ENCODE measurements at regions not wholly inside any gene's neighbourhood (a gene's known extent, or its start where the extent isn't known, plus 50 kb on each side); places are given as distances from the start of the nearest gene placed in this dataset.

DNA sequence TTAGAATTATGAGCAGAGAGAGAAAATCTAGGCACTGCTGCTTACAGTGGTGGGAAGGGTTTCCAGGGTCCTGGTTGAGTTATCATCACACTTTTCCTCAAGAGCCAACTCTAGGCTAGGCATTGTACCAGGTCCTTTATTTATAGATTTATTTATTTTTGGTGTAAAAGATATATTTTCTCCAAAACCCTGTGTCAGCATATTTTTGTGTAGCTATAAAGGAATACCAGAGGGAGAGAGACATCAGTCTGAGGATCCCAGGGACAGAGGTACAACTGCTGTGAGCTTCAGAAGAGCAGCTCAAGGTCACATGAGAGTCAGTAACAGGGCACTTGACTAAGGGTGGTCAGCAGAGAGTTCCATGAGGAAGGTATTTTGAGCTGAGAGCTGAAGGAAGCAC, 159.7 kb downstream of the SLC35B3 start:
- no peak for DNase-seq

DNA sequence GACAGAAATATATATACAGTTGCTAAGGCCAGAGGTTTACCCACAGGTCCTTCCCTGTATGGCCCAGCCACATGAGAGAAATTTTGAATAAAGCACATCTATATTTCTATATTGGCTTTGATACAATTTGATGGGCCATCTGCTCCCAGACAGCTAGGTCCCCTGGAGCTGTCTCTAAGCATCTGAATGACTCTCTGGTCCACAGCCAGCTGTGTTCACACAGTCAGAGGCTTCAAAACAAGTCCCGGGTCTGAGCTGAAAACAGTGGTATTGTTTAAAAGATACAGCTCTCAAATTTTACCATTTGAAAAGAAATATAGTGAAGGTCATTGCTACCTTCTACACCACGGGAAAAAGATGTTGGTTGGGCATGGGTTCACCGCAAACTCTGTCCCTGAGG, 161.1 kb downstream of the SLC35B3 start:
- DNase-seq = no peak

GRCh38 chr6:8269872-8270454, 165.4 kb downstream of the SLC35B3 start:
- DNase-seq = no peak

- DNase-seq = no peak
Observed at GRCh38 chr6:8269094-8269493, 166.3 kb downstream of the SLC35B3 start.

DNA sequence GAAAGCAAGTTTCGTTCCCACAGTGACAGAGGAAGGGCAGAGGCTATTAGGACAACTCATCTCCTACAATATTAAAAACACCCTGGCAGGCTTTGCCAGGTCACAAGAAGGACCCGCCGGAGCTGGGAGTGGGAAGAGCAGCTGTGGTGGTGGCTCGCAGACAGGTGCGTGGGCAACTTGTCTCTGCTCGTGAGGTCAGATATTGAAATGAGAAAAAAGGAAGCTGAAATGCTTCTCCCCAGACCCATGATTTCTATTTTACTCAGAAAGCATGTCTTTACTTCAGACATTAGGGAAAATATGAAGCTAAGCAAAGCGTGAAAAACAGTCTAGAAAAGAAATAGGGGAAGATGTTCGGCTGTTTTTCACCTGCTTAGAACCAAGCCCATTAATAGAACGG, 166.3 kb upstream of the EEF1E1 start:
- no peak for DNase-seq

DNA sequence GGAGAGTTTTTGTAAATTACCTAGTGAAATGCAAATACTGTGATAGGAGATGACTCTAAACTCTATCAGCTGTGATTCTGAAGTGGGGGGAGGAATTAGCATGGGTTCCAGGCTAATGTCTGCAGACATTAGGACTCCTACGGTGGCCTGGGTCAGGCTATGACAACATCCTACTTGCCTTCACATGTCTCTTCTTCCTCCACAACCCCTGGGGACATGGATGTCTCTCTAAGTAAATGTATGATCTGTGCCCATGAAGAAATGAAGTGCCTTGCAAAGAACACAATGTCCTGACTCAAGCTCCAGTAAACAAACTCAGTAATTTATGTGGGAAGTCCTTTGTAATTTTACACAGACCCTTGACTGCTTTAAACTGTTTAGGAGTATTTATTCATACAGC, 165.8 kb upstream of the EEF1E1 start:
- no peak for DNase-seq

DNA sequence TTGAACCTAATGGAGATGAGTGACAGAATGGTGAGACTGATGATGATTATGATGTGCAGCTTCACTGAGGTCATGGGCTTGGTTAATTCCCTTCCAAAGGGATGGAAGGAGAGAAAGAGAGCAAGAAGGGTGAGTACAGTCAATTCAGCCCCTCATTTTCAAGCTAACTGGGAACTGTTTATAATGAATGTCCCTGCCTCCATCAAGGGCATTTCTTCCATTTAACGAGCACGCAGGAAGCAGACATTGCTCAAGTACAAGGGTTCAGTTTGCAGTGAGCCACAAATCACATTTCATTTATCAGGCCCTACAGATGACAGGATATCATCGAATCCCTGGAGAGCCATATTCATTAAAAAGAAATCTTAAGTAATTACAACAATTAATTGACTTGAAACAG, 158.3 kb upstream of the EEF1E1 start:
- no peak for DNase-seq

- no peak for DNase-seq
Observed at GRCh38 chr6:8246403-8246802, 144.1 kb upstream of the EEF1E1 start.

DNA sequence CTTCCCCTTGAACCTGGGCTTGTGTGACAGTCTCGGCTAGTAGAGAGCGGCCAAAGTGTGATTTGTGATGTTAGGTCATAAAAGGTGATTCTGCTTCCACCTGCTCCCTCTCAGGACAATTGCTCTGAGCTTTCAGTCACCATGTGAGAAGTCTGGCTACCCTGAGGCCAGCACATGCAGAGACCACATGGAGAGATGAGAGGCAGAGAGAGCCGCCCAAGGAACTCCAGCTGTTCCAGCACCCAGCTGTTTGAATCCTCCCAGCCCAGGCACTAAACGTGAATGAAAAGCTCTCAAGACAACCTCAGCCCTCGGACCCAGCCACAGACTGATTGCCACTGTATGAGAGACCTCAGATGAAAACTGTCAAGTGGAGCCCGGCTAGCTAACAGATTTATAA, 143.4 kb upstream of the EEF1E1 start:
- no peak for DNase-seq

- DNase-seq = no peak
Observed at GRCh38 chr6:8243475-8243874, 141.1 kb upstream of the EEF1E1 start.

DNA sequence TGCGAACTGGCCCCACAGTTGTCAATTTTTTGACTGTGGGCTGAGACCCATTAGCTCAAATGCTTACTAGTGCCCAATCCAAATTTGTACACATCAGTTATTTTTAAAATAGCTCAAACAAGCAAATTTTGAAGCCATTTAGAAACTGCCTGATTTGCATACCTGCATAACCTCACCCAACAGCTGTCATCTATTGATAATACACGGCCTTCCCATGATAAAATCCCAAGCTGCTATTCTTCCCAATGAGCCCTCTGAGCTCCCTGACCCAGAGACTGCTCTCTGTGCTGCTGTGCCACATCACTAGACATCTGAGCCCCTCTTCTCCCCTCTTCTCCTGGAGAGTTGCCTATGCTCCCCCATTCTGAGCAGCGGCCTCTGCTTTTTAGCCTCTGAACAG, 140.5 kb upstream of the EEF1E1 start:
- DNase-seq = no peak

- no peak for DNase-seq
Observed at GRCh38 chr6:8240301-8240700, 138.0 kb upstream of the EEF1E1 start.

DNA sequence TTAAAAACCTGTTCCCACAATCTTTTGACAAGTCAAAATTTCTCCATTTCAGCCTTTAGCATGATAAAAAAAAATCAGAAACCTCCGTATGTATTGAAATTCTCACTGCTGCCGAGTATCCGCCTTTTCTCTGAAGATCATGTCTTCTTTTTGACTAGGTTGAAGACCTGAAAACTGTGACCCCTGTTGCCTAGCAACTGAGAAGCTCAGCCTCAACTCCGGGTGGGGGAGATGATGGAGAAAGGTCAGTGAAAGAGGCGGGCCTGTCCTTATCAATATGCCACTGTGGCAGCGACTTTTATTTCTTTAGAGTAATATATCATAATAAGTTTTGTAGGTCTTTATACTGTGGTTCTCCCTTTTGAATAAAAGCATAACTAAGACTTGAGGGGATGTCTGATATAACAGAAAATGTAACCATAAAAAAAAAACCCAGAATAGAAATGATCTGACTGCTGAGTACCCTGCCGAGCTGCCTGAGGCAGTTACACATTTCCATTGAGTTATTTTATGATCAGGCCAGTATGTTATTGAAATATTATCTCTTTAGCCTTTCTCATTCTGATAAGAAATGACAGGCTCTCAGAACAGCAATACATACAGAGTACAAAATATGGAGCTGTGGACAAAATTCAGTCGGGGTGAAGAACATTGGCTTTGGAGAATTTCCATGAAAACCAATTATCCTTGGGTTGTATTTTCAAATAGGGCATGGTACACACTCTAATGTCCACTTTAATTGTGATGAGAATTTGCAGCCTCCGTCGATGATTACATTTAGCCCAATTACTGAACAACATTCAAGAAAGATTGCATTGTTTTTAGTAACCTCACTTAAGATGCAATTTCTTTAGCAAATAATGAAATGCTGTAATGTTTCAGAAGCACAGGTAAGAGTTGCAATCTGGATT, 136.7 kb upstream of the EEF1E1 start:
- no peak for DNase-seq

- no peak for DNase-seq
Observed at GRCh38 chr6:8237668-8238067, 135.3 kb upstream of the EEF1E1 start.

DNA sequence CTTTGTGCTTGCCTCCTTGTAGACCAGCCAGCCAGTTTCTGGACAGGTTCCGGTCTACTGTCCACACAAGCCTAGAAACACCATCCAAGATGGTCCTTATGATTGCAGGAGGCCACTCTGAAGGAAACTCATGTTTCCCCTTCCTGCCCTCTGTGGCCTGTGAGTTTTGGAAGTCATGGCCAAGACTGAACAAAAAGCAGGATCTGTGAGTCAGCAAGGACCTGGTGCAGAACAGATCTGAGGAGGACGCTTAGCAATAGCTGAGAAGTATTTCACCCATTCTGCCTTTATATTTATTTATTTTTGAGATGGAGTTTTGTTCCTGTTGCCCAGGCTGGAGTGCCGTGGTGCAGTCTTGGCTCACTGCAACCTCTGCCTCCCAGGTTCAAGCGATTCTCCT, 134.6 kb upstream of the EEF1E1 start:
- no peak for DNase-seq

GRCh38 chr6:8234321-8234720, 132.0 kb upstream of the EEF1E1 start:
- DNase-seq = no peak

GRCh38 chr6:8231956-8232355, 129.6 kb upstream of the EEF1E1 start:
- no peak for DNase-seq

DNA sequence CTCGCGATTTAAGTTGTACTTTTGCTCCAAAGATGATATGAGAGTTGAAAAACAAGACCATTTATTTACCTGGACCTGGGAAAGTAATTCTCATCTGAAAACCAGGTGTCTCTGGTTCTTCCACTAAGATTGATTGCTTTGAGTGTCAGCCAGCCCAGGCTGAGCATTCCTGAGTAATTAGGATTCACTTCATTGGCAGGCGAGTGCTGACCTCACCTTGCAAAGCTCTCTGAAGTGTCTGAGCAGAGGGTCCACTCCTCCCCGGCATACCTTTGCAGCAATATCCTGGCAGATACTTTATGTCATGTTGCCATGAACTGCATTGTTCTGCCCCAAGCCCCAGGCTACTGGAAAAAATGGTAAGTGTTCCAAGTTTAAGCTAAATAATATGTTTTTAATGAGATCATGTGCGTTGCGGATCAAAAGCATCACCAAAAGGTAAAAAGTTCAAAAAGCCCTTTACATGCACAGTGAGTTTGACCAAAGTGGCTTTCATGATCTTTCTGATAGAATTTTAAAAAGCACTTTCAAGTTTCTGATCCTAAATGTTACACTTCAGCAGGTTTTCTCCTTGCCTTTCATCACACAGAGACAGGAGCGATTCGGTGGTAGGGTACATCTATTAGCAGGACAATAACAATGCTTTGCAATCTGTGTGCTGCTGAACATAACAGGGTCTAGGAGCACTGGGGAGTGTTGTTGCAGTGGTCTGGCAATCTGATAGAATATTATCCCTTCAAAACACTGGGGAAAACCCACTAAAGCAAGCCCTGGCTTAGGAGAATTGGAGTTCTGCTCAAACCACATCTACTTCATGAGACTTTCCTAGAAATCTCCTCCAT, 127.8 kb upstream of the EEF1E1 start:
- no peak for DNase-seq

DNA sequence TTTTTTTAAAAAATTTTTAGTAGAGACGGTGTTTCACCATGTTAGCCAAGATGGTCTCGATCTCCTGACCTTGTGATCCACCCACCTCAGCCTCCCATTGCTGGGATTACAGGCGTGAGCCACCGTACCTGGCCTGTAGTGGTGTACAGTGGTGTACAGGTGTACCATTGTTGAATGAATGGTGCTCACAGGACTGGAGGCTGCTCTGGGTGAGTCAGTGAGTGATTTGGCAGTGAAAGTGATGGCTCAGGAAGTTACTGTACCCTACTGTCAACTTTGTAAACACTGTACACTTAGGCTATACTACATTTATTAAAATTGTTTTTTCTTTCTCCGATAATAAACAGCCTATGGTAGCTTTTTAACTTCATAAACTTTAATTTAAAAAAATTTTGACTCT, 122.8 kb upstream of the EEF1E1 start:
- no peak for DNase-seq

- DNase-seq = no peak
Observed at GRCh38 chr6:8223678-8224077, 121.3 kb upstream of the EEF1E1 start.

GRCh38 chr6:8219352-8219943, 117.1 kb upstream of the EEF1E1 start:
- DNase-seq = peak; percentile 3

DNA sequence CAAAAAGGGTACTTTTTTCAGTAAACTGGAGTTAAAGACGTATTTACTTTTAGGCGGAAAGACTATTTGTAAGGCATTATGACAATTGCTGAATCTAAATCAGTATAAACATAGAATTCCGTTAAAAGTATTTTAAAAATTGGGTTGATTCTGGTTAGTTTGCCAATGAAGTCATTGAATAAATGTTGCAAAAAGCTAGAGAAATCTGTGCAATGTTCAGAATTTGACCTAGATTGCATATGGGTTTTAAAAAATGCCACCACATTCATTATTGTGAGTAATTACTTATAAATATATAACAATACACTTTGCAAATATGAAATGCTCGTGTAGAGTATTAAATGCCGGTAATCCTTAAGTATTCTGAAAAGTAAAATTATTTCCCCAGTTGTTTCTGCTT, 116.5 kb upstream of the EEF1E1 start:
- no peak for DNase-seq

- no peak for DNase-seq
Observed at GRCh38 chr6:8215631-8216030, 113.3 kb upstream of the EEF1E1 start.
